Epithelial cell of proximal tubule (primary cell): ENCODE measurements at regions not wholly inside any gene's neighbourhood (a gene's known extent, or its start where the extent isn't known, plus 50 kb on each side); places are given as distances from the start of the nearest gene placed in this dataset.

Experiments
- DNase-seq: peaks from one replicate; pipeline ENCODE4 v3.0.0-alpha.2; 2011; ENCODE audit warnings: low read depth
- H3K4me3 ChIP-seq: 2 replicates; pipeline ENCODE4 v1.5.1; 2011; ENCODE audit warnings: low read depth, mild to moderate bottlenecking, low read length
- CTCF ChIP-seq: conservative IDR thresholded peaks from 2 replicates; pipeline ENCODE4 v1.5.1; 2012; ENCODE audit warnings: low read depth, mild to moderate bottlenecking, low read length

- no peak for TF ChIP-seq CTCF
- no peak for DNase-seq
- no peak overlapping the region for H3K4me3 ChIP-seq
Measured at GRCh38 chr14:101276309-101277091, 284.8 kb upstream of the DIO3 start.

- no peak for TF ChIP-seq CTCF
- H3K4me3 ChIP-seq = no peak overlapping the region
- DNase-seq = no peak
Measured at GRCh38 chr14:101282418-101282817, 278.9 kb upstream of the DIO3 start.

- no peak for TF ChIP-seq CTCF
- no peak for DNase-seq
- no peak overlapping the region for H3K4me3 ChIP-seq
Measured at GRCh38 chr14:101284711-101285110, 276.6 kb upstream of the DIO3 start.

GRCh38 chr14:101286271-101287018 lies 274.9 kb upstream of the DIO3 start:
- no peak overlapping the region for H3K4me3 ChIP-seq
- TF ChIP-seq CTCF = no peak
- no peak for DNase-seq

GRCh38 chr14:101288436-101289229 lies 272.7 kb upstream of the DIO3 start:
- no peak overlapping the region for H3K4me3 ChIP-seq
- no peak for DNase-seq
- TF ChIP-seq CTCF = no peak

GRCh38 chr14:101289230-101289690 lies 272.0 kb upstream of the DIO3 start:
- no peak for TF ChIP-seq CTCF
- DNase-seq = no peak
- no peak overlapping the region for H3K4me3 ChIP-seq
